Sigmoid colon (tissue), 6 donors: ENCODE measurements at regions not wholly inside any gene's neighbourhood (a gene's known extent, or its start where the extent isn't known, plus 50 kb on each side); places are given as distances from the start of the nearest gene placed in this dataset.
"Not testable (repeated sequence)": the region's sequence is repeated elsewhere in the genome, so short reads cannot be mapped to it uniquely, and the experiment has no call there.

ENCODE experiments used
- DNase-seq: peaks from one replicate; pipeline ENCODE4 v3.0.0-alpha.2; 2019
- H3K27ac ChIP-seq, 4 donors: fragments of 200-600 bp; sonication (generic); one replicate each; pipeline ENCODE4 v1.5.1; 2016 to 2019; ENCODE audit warnings: mild to moderate bottlenecking in 1 of 4
- H3K27me3 ChIP-seq, 3 donors: fragments of 200-600 bp; sonication (generic); one replicate each; pipeline ENCODE4 v1.5.1; 2019; ENCODE audit warnings: mild to moderate bottlenecking in 1 of 3
- H3K36me3 ChIP-seq, 4 donors: fragments of 200-600 bp; sonication (generic); one replicate each; pipeline ENCODE4 v1.5.1; 2016 to 2019
- H3K4me1 ChIP-seq, 4 donors: fragments of 200-600 bp; sonication (generic); one replicate each; pipeline ENCODE4 v1.5.1; 2017 to 2019
- H3K4me3 ChIP-seq, 4 donors: fragments of 200-600 bp; sonication (generic); one replicate each; pipeline ENCODE4 v1.5.1; 2017 to 2019; ENCODE audit warnings: mild to moderate bottlenecking in 2 of 4, moderate library complexity in 1 of 4
- H3K9me3 ChIP-seq, 4 donors: fragments of 200-600 bp in 3 of 4; sonication (generic) in 3 of 4; one replicate each; pipeline versions ENCODE4 v1.5.1 to v1.6.1; 2013 to 2019
- EP300 ChIP-seq, 4 donors: sonication (generic); formaldehyde crosslinking; IDR thresholded peaks; one replicate each; pipeline ENCODE4 v1.6.1; 2017; ENCODE audit warnings: antibody characterized with exemption in 4 of 4
- POLR2A ChIP-seq, 2 donors: fragments of 450-650 bp; IDR thresholded peaks; one replicate each; pipeline ENCODE4 v1.6.1; 2016; ENCODE audit warnings: antibody characterized with exemption in 2 of 2, mild to moderate bottlenecking in 2 of 2, moderate library complexity in 2 of 2
- POLR2AphosphoS5 ChIP-seq, 4 donors: sonication (generic); formaldehyde crosslinking; IDR thresholded peaks; one replicate each; pipeline ENCODE4 v1.6.1; 2017; ENCODE audit warnings: antibody characterized with exemption in 4 of 4
- WGBS, 2 donors: extraction: QIAGEN DNeasy Blood & Tissue Kit; methylation state at CpG; one replicate each; pipeline ENCODE4 v1.1.7; 2013; 5-methylcytosine and 5-hydroxymethylcytosine counted together
- intact Hi-C: fragments of 100-400 bp; cut with DNase I; formaldehyde crosslinking; loops from one replicate; pipeline ENCODE4 v1.15.1; 2023
- TF ChIP-seq, protein P1 (sequence below), 4 experiments: fragments of 450-650 bp in 3 of 4; fragments of 200-600 bp in 1 of 4; IDR thresholded peaks; one replicate each; pipeline ENCODE4 v1.5.1; 2016 to 2019; ENCODE audit warnings: antibody characterized with exemption in 4 of 4, mild to moderate bottlenecking in 3 of 4, moderate library complexity in 2 of 4
- donor health status: healthy with polysubstance abuse.
- donor health status: healthy.

DNA sequence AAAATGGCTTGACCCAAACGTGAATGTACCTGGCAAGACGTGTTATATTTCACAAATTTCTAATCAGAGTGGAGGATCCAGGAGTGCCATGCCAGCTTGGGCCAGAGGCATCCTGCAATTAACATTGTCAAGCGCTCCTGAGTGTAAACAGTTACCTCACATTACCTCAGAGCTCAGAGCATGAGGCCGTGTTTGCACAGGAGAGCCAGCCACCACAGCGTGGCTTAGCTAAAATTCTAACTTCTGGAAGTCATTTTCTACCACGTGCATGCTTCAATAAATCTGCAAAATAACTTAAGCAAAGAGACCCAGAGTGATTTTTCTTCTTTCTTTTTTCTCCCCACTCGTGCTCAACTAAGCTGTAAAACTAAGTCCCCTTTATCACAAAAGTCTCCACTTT, 769.0 kb downstream of the KCNJ2 start:
- intact Hi-C loops: no loop called here
- H3K36me3 ChIP-seq: no peaks in the 10 kb centered on the region
- no peak overlapping the region for H3K27ac ChIP-seq
- TF ChIP-seq, protein P1, sequence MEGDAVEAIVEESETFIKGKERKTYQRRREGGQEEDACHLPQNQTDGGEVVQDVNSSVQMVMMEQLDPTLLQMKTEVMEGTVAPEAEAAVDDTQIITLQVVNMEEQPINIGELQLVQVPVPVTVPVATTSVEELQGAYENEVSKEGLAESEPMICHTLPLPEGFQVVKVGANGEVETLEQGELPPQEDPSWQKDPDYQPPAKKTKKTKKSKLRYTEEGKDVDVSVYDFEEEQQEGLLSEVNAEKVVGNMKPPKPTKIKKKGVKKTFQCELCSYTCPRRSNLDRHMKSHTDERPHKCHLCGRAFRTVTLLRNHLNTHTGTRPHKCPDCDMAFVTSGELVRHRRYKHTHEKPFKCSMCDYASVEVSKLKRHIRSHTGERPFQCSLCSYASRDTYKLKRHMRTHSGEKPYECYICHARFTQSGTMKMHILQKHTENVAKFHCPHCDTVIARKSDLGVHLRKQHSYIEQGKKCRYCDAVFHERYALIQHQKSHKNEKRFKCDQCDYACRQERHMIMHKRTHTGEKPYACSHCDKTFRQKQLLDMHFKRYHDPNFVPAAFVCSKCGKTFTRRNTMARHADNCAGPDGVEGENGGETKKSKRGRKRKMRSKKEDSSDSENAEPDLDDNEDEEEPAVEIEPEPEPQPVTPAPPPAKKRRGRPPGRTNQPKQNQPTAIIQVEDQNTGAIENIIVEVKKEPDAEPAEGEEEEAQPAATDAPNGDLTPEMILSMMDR (IDR thresholded peaks at IDR 0.05): no peak
- no peak for TF ChIP-seq POLR2A (IDR thresholded peaks at IDR 0.05)
- no peak for TF ChIP-seq POLR2AphosphoS5 (IDR thresholded peaks at IDR 0.05)
- TF ChIP-seq EP300 (IDR thresholded peaks at IDR 0.05): no peak
- no peaks in the 10 kb centered on the region for H3K4me1 ChIP-seq
- H3K27me3 ChIP-seq: no peaks in the 10 kb centered on the region
- no peaks in the 10 kb centered on the region for H3K9me3 ChIP-seq
- H3K4me3 ChIP-seq: no peak overlapping the region
- 21 to 53% methylated on average over 7 of the region's 7 CpGs for WGBS, 2 donors
- DNase-seq: no peak

DNA sequence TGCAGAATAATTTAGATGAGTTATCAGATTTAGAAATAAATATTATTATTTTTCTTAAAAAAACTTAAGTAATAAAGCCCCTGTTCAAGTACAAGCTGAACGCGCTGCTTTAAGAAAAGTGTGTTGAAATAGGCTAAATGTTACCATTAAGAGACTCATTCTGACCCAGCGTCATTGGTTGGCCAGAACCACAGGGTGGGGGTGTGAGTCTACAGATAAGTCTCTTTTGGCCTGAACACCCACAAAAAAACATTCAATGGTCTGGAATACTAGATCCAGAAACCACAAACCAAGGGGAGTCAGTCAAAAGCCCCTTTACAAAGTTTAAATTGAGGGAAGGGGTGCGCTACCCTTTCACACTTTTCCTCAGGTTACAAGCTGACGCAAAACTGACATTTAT, 776.1 kb downstream of the KCNJ2 start:
- TF ChIP-seq, protein P1 (IDR thresholded peaks at IDR 0.05): no peak
- no peak for TF ChIP-seq POLR2AphosphoS5 (IDR thresholded peaks at IDR 0.05)
- no peak for TF ChIP-seq POLR2A (IDR thresholded peaks at IDR 0.05)
- Histone ChIP-seq H3K9me3 (no peaks in the 10 kb centered on the region), H3K4me1 (no peaks in the 10 kb centered on the region), H3K27me3 (no peaks in the 10 kb centered on the region), H3K4me3 (no peak overlapping the region), H3K27ac (no peak overlapping the region), H3K36me3 (no peaks in the 10 kb centered on the region)
- DNase-seq: no peak
- intact Hi-C loops: no loop called here
- WGBS, 2 donors: 83 to 91% methylated on average over 5 of the region's 5 CpGs

DNA sequence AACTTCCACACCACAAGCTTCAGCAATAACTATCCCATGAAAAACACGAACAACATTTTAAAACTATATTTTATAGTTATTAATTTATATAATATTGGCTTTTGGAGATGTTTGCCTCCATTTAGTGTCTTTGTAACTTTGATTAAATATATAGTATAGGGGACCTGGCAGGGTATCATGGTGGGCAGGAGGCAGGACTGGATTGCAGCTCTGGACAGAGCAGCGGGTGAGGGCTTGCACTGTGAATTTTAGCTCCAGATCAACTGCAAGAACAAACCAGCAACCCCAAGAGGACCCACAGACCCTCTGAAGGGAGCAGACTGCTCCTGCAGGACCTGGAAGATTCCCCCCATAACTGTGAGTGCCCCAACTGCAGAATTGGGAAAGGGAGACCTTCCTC, 777.9 kb downstream of the KCNJ2 start:
- no peak for DNase-seq
- H3K36me3 ChIP-seq: no peaks in the 10 kb centered on the region
- 92 to 93% methylated on average over 2 of the region's 2 CpGs for WGBS, 2 donors

DNA sequence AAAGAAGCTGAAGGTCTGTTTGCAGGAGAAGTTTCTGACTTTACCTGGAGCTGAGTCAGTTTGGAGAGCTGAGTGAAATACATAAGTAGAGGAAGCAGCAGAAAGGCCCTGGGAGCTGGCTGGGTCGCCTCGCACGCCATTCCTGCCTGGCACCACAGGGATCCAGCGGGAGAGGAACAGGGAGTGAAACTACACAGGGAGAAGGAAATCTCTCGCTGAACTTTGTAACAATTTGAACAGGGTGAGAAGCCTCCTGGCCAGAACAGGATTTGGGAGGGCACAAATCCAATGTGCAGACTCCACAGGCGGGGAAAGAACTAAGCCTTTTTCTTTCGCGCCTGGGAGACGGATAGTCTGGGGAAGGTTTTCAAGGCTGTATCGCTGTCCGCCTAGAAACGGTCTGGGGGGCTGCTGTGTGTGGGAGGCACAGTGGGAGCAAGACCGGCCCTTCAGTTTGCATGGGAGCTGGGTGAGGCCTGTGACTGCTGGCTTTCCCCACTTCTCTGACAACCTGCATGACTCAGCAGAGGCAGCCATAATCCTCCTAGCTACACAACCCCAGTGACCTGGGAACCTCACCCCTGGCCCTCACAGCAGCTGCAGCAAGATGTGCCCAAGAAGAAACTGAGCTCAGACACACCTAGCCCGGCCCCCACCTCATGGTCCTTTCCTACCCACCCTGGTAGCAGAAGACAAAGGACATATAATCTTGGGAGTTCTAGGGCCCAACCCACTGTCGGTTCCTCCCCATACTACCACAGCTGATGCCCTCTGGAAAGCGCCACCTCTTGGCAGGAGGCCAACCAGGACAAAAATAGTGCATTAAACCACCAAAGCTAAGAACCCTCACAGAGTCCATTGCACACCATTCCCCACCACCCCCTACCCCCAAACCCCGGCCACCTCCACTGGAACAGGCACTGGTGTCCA, 778.6 kb downstream of the KCNJ2 start:
- no peak overlapping the region for H3K4me3 ChIP-seq
- no peak overlapping the region for H3K27ac ChIP-seq
- TF ChIP-seq POLR2A (IDR thresholded peaks at IDR 0.05) (no peak), EP300 (IDR thresholded peaks at IDR 0.05) (no peak), POLR2AphosphoS5 (IDR thresholded peaks at IDR 0.05) (no peak)
- TF ChIP-seq, protein P1 (IDR thresholded peaks at IDR 0.05): no peak
- intact Hi-C loops: no loop called here
- no peaks in the 10 kb centered on the region for H3K36me3 ChIP-seq
- no peak for DNase-seq
- WGBS, 2 donors: 93% methylated on average over 17 of the region's 17 CpGs
- H3K4me1 ChIP-seq: no peaks in the 10 kb centered on the region
- H3K27me3 ChIP-seq: no peaks in the 10 kb centered on the region
- H3K9me3 ChIP-seq: no peaks in the 10 kb centered on the region

More for the DNA sequence above, 777.9 kb downstream of the KCNJ2 start:
- no peaks in the 10 kb centered on the region for H3K9me3 ChIP-seq
- H3K27ac ChIP-seq: no peak overlapping the region
- H3K4me1 ChIP-seq: no peaks in the 10 kb centered on the region
- intact Hi-C loops: no loop called here
- no peak overlapping the region for H3K4me3 ChIP-seq
- H3K27me3 ChIP-seq: no peaks in the 10 kb centered on the region
- TF ChIP-seq POLR2AphosphoS5 (IDR thresholded peaks at IDR 0.05): no peak
- no peak for TF ChIP-seq EP300 (IDR thresholded peaks at IDR 0.05)
- TF ChIP-seq, protein P1 (IDR thresholded peaks at IDR 0.05): no peak
- no peak for TF ChIP-seq POLR2A (IDR thresholded peaks at IDR 0.05)

DNA sequence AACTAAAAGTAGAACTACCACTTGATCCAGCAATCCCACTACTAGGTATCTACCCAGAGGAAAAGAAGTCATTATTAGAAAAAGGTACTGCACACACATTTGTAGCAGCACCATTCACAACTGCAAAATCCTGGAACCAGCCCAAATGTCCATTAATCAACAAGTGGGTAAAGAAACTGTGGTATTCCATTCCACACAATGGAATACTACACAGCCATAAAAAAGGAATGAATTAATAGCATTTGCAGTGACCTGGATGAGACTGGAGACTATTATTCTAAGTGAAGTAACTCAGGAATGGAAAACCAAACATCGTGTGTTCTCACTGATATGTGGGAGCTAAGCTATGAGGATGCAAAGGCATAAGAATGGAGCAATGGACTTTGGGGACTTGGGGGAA, 783.8 kb downstream of the KCNJ2 start:
- H3K27ac ChIP-seq, DNase-seq, H3K9me3 ChIP-seq, H3K4me3 ChIP-seq, H3K4me1 ChIP-seq, H3K27me3 ChIP-seq, H3K36me3 ChIP-seq, intact Hi-C loops: not testable (repeated sequence)
- WGBS, 2 donors: 94 to 100% methylated on average over 1 of the region's 1 CpG
